NCI-H526 (cell line): ENCODE measurements at regions not wholly inside any gene's neighbourhood (a gene's known extent, or its start where the extent isn't known, plus 50 kb on each side); places are given as distances from the start of the nearest gene placed in this dataset.
"Not testable (repeated sequence)": the region's sequence is repeated elsewhere in the genome, so short reads cannot be mapped to it uniquely, and the experiment has no call there.

Source experiments
- DNase-seq, 2 experiments: peaks; one replicate each; lab custom pipeline; 2025; lab: John Stamatoyannopoulos, UW

DNA sequence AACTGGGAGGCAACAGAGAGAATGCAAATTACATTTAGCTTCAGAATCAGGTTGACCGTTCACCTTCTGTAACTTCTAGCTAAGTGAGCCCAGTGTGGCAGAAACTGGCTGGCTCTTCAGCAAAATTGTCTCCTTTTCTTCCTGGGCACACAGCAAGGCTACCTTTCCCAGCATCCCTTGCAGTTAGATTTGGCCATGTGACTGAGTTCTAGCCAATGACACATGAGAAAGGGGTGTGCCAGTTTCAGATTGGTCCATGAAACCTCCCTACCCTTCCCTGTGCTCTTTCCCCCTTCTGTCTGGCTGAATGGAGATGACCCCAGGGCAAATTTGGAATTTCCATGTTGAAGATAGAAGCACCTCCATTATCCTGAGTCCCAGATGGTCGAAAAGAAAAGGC lies 72.5 kb upstream of the SMIM23 start:
- no peak for DNase-seq

DNA sequence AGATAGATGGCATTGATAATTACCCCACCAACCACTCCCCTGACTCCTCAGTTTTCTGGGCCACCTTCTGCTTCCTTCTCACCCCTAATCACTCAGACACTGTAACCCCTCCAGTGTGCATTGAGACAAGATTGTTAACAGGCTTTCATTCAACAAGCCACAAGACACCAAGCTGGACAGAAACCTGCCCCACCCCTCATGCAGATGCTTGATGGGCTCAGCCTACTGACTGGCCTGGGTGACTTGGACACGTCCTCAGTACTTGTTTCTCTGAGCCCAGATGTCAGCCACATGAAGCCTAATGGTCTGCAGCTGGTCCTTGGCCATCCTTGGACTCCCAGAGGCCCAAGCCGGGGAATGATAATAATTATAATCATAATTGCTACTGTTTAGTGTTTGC lies 71.4 kb upstream of the SMIM23 start:
- no peak for DNase-seq

DNA sequence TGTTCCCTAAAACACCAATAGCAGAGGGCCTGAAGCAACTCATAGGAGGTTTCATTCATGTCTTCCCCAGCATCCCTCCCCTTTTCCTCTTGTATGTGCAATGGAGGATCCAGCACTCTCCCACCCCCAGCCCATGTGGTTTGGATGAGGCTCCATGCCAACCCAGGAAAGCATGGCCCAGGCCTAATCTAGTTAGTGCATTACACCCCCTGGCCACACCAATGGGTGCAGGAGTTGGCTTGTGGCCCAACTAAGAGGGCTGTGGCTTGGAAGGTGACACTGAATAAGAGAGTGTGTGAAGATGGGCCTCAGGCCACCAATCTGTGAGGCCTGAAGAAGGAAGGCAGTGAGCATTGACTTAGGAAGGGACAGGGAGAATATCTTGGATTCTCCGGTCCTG lies 70.8 kb upstream of the SMIM23 start:
- DNase-seq: no peak

DNA sequence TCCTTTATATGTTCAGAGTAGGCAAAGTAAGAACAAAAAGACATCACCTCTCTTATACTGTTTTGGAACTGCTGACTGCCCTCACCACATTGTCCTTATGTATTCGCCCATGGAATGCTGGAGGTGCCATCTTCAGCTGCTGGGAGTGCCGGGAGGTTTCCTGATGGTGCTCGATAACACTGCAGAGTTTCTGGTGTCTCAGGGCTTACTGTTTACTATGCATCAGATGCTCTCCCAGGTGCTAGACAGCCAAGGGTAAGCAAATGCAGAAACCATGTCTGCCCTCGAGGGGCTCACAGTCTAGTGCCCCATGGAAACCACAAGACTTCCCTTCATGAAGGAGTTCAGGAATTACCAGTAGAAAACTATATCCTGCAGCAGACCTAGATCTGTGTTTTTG lies 70.1 kb upstream of the SMIM23 start:
- no peak for DNase-seq

DNA sequence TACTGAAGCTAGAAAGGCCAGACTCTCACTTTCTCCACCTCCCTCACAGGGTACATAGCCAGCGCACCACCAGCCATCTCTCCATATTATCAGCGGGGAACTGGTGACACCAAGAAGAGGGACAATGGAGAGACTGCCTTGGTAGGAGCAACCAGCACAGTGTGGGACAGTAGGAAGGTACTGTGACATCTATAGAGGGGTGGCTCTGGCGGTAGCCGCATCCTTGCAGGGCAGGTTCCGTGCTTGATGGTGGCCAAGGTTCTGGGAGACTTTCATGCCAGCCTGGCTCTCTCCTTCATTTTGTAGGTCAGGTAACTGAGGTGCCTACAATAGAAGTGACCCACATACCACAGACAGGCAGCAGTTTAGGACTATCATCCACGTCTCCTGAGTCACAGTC lies 65.5 kb upstream of the SMIM23 start:
- no peak for DNase-seq

DNA sequence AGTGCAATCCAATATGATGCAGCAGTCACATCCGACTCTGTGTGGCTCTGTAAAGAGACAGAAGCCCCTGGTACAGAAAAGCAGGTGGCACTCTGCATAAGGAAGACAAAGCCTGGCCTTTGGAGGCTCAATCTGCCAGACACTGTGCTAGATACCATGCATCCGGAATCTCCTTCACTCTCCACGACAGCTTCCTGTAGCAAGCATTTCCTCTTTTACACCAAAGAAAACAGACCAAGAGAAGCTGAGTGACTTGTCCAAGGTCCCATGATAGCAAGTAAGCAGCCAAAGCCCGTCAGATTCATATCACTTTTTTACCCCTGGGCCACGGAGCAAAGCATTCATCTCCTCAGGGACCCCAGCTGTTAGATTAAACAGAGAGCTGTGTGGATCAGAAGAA lies 64.2 kb upstream of the SMIM23 start:
- DNase-seq: no peak

DNA sequence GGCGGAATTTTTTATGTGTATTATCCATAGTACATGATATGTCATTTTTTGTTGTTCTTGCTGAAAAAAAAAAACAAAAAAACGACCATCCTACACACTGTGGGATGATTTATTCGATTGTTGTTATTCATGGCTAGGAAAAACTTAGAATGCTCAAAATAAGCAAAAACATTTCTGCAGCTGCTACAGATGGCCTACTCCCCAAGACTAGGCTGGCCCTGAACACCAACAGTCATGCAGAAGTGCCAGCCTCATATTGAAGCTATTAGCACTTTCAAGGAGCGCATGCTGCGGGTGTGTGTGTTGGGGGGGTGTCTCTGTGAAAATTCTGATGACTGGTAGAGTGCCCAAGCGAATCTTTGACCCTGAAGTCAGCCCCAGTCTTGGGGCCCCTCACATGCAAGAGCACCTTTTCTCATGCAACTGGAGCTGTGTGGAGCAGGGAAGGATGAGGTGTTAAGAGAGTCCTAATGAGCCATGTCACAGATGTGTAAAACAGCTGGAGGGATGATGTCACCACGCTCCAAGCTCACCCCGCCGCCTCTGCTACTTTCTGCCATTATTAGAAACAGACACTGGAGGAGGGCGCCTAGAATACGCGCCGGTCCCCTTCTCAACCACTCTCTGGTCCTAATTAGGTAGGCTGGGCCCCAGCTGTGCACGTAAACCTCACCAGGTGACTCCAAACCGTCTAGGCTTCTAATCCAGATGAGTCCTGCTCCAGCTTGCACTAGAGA lies 61.0 kb upstream of the SMIM23 start:
- DNase-seq: no peak

DNA sequence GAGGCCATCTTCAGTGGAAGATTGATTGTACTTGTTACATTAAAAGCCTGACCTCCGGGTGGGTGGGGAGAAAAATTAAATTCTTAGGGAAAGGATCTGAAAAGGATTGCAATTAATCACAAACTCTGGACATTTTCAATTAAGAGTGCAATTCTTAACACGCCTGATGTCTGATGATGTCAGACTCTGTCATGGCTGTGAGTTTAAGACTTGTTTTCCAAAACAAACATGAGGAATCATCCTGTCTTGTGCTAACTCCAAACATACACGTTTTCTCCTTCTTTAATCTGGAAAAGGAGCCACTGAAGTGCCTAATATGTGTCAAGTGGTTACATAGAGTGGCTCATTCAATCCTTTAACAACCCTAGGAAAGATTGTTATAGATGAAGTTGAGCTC lies 60.4 kb upstream of the SMIM23 start:
- DNase-seq: no peak

DNA sequence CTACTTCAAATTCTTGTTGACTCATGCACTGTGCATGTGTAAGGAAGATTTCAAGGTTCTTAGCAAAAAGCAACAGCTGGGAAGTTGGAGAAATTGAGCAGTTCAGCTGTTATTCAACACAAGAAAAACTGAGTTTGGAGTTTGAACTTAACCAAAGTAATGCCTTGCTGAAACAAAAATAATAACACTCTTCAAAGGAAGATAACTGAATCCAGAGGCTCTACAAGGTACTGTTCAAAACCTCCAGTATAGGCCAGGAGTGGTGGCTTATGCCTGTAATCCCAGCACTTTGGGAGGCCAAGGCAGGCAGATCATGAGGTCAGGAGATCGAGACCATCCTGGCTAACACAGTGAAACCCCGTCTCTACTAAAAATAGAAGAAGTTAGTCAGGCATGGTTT lies 58.8 kb upstream of the SMIM23 start:
- DNase-seq: not testable (repeated sequence)

DNA sequence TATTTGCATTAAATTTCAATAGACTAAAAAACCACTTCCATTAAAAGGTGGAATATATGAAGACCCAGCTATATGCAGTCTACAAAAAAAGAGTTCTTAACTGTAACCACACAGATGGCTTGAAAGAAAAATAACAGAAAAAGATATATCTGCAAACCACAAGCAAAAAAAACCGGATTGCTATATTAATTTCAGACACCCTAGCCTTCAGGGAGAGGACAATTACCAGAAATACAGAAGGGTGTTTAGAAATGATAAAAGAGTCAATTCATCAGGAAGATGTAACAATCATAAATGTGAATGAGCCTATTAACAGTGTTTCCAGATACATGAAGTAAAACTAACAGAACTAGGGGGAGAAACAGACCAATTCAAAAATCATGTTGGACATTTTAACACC lies 56.9 kb upstream of the SMIM23 start:
- DNase-seq: no peak
